ENCODE measurements at regions not wholly inside any gene's neighbourhood (a gene's known extent, or its start where the extent isn't known, plus 50 kb on each side); places are given as distances from the start of the nearest gene placed in this dataset.

- no peak for DNase-seq
- peaks cover 3% of the 10 kb centered on the region; the same call in 1 of the 2 replicates for H3K36me3 Mint-ChIP-seq (ENCODE audit: low read depth)
- peaks cover 77% of the 10 kb centered on the region for H3K9me3 Mint-ChIP-seq
- TF ChIP-seq CTCF (IDR thresholded peaks at IDR 0.05), result no peak
- no peak overlapping the region for H3K4me3 Mint-ChIP-seq
- H3K4me1 Mint-ChIP-seq (ENCODE audit: low read depth), result no peaks in the 10 kb centered on the region
- H3K27me3 Mint-ChIP-seq (ENCODE audit: insufficient read depth), result no peaks in the 10 kb centered on the region
- H3K27ac Mint-ChIP-seq, result no peak overlapping the region
These were observed 80.9 kb upstream of the AJAP1 start for GRCh38 chr1:4573526-4573925.

- Mint-ChIP-seq H3K4me1 (ENCODE audit: low read depth) (no peaks in the 10 kb centered on the region), H3K27ac (no peak overlapping the region), H3K27me3 (ENCODE audit: insufficient read depth) (no peaks in the 10 kb centered on the region; the same call in 1 of the 2 replicates), H3K9me3 (peaks cover 62% of the 10 kb centered on the region), H3K36me3 (ENCODE audit: low read depth) (peaks cover 7% of the 10 kb centered on the region), H3K4me3 (no peak overlapping the region)
- TF ChIP-seq CTCF (IDR thresholded peaks at IDR 0.05), result no peak
- no peak for DNase-seq
These were observed 72.6 kb upstream of the AJAP1 start for GRCh38 chr1:4581807-4582206.

- Mint-ChIP-seq H3K4me1 (ENCODE audit: low read depth) (no peaks in the 10 kb centered on the region), H3K4me3 (no peak overlapping the region), H3K9me3 (peaks cover 60% of the 10 kb centered on the region), H3K27me3 (ENCODE audit: insufficient read depth) (no peaks in the 10 kb centered on the region; the same call in 1 of the 2 replicates), H3K27ac (no peak overlapping the region), H3K36me3 (ENCODE audit: low read depth) (peaks cover 4% of the 10 kb centered on the region; the same call in 1 of the 2 replicates)
- no peak for DNase-seq
- TF ChIP-seq CTCF (IDR thresholded peaks at IDR 0.05), result no peak
These were observed 70.0 kb upstream of the AJAP1 start for GRCh38 chr1:4584449-4584848.

- no peak for DNase-seq
- no peak overlapping the region for H3K4me3 Mint-ChIP-seq
- H3K27ac Mint-ChIP-seq, result no peak overlapping the region
- TF ChIP-seq CTCF (IDR thresholded peaks at IDR 0.05), result peak; percentile 42
- H3K27me3 Mint-ChIP-seq (ENCODE audit: insufficient read depth), result no peaks in the 10 kb centered on the region; the same call in 1 of the 2 replicates
- H3K4me1 Mint-ChIP-seq (ENCODE audit: low read depth), result no peaks in the 10 kb centered on the region
- H3K9me3 Mint-ChIP-seq, result peaks cover 57% of the 10 kb centered on the region
- peaks cover 4% of the 10 kb centered on the region; the same call in 1 of the 2 replicates for H3K36me3 Mint-ChIP-seq (ENCODE audit: low read depth)
These were observed 69.2 kb upstream of the AJAP1 start for GRCh38 chr1:4585216-4585615.

GRCh38 chr1:4585705-4586104, 68.7 kb upstream of the AJAP1 start:
- DNase-seq, result no peak
- no peak for TF ChIP-seq CTCF (IDR thresholded peaks at IDR 0.05)
- Mint-ChIP-seq H3K4me3 (no peak overlapping the region), H3K4me1 (ENCODE audit: low read depth) (no peaks in the 10 kb centered on the region), H3K27me3 (ENCODE audit: insufficient read depth) (no peaks in the 10 kb centered on the region; the same call in 1 of the 2 replicates), H3K9me3 (peaks cover 53% of the 10 kb centered on the region), H3K27ac (no peak overlapping the region), H3K36me3 (ENCODE audit: low read depth) (peaks cover 4% of the 10 kb centered on the region; the same call in 1 of the 2 replicates)
